Right atrium auricular region (tissue), 2 donors: ENCODE measurements at regions not wholly inside any gene's neighbourhood (a gene's known extent, or its start where the extent isn't known, plus 50 kb on each side); places are given as distances from the start of the nearest gene placed in this dataset.
A peak's percentile ranks its signal among the peaks of the same experiment; 100 is the strongest.

ENCODE experiments used
- DNase-seq: peaks from one replicate; pipeline ENCODE4 v3.0.0-alpha.2; 2019; ENCODE audit warnings: low spot score
- H3K27ac ChIP-seq, 2 donors: fragments of 200-600 bp; sonication (generic); 1 replicate in 1 of 2; 2 replicates in 1 of 2; pipeline ENCODE4 v1.5.1; 2016 to 2019
- H3K27me3 ChIP-seq, 2 donors: fragments of 200-600 bp; sonication (generic); one replicate each; pipeline versions ENCODE4 v1.5.1 to v1.6.0; 2017 to 2019
- H3K36me3 ChIP-seq: fragments of 200-600 bp; sonication (generic); one replicate; pipeline ENCODE4 v1.5.1; 2016
- H3K4me1 ChIP-seq, 2 donors: fragments of 200-600 bp; sonication (generic); one replicate each; pipeline versions ENCODE4 v1.5.1 to v1.6.0; 2017 to 2019
- H3K4me3 ChIP-seq, 2 donors: fragments of 200-600 bp; sonication (generic); 1 replicate in 1 of 2; 2 replicates in 1 of 2; pipeline ENCODE4 v1.5.1; 2017 to 2019; ENCODE audit warnings: mild to moderate bottlenecking in 1 of 2, moderate library complexity in 1 of 2
- H3K9me3 ChIP-seq, 2 donors: fragments of 200-600 bp; sonication (generic); one replicate each; pipeline ENCODE4 v1.5.1; 2019
- TF ChIP-seq, protein P1 (sequence below), 2 donors: fragments of 200-600 bp; sonication (generic); IDR thresholded peaks; one replicate each; pipeline ENCODE4 v1.5.1; 2019; ENCODE audit warnings: antibody characterized with exemption in 2 of 2

DNA sequence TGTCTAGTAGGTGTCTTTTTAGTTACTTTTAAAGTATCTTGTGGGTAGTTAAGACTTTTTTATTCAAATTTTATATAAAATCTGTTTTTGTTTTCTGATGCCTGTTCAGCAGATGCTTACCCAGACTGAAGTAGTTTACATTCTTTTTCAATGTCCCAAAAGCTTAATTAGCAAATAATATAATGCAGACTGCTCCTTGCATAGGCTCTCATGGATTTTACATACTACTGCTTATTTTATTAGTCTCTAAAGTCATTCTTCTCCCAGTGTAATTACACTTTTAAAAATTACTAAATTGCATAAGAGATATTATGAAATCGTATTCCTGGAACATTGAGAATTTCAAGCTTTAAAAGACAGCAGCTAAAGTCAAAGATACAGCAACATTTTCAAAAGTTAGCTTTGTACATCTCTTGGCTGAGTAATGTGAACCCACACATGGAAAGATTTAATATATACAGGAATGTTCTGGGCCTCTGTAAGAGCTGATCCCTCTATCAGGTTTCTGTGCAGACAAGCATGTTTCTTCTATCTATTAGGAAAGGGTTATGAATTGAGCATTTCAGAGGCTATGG lies 148.4 kb upstream of the SPRY1 start:
- no peak overlapping the region for H3K4me3 ChIP-seq
- TF ChIP-seq, protein P1, sequence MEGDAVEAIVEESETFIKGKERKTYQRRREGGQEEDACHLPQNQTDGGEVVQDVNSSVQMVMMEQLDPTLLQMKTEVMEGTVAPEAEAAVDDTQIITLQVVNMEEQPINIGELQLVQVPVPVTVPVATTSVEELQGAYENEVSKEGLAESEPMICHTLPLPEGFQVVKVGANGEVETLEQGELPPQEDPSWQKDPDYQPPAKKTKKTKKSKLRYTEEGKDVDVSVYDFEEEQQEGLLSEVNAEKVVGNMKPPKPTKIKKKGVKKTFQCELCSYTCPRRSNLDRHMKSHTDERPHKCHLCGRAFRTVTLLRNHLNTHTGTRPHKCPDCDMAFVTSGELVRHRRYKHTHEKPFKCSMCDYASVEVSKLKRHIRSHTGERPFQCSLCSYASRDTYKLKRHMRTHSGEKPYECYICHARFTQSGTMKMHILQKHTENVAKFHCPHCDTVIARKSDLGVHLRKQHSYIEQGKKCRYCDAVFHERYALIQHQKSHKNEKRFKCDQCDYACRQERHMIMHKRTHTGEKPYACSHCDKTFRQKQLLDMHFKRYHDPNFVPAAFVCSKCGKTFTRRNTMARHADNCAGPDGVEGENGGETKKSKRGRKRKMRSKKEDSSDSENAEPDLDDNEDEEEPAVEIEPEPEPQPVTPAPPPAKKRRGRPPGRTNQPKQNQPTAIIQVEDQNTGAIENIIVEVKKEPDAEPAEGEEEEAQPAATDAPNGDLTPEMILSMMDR (IDR thresholded peaks at IDR 0.05), result no peak
- no peak overlapping the region for H3K27ac ChIP-seq
- peaks cover 0 to 24% of the 10 kb centered on the region in 2 donors for H3K4me1 ChIP-seq
- no peak for DNase-seq
- no peaks in the 10 kb centered on the region for H3K9me3 ChIP-seq
- no peaks in the 10 kb centered on the region for H3K27me3 ChIP-seq
- H3K36me3 ChIP-seq, result no peaks in the 10 kb centered on the region

DNA sequence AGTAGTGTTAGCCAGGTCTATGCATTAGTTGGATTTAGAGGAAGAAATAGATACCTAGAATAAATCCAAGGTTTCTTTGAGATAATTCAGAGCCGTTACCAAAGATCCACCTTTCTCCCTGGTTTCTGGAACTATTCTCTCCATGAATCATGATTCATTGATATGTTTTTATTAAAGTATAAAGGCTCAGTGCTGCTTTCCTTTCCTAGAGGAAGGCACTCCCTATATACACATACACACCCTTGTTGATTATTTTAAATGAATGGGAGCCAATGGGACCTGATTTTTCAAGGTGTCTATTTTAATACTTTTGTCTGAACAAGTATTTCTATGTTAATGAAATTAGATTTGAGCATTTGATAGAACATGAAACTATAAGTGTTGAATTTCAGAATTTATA lies 146.8 kb upstream of the SPRY1 start:
- no peak for DNase-seq
- TF ChIP-seq, protein P1 (IDR thresholded peaks at IDR 0.05), result no peak
- Histone ChIP-seq H3K36me3 (no peaks in the 10 kb centered on the region), H3K4me3 (no peak overlapping the region), H3K4me1 (peaks cover 0 to 24% of the 10 kb centered on the region in 2 donors), H3K27ac (peak overlapping the region in 1 of 2 donors; percentile 32), H3K27me3 (no peaks in the 10 kb centered on the region), H3K9me3 (no peaks in the 10 kb centered on the region)

DNA sequence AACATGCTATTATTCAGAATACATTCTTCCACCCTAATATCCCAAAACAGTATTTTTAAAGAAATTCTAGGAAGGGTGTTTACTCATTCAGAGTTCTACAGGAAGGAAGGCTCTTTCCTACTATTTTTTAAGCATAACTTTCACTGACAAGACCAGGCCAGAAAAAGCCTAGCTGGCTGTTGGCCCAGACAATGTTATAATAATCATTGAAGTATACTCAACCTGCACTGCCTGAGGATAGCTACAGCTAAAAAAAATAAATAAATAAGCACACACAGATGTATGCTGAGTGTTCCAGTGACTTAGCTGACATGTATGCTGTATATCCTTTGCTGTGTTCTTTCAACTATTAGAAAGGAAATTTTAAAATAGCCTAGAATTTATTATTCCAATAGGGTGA lies 145.8 kb upstream of the SPRY1 start:
- Histone ChIP-seq H3K27ac (peak overlapping the region in 1 of 2 donors; percentile 55), H3K36me3 (no peaks in the 10 kb centered on the region), H3K27me3 (no peaks in the 10 kb centered on the region), H3K4me1 (peaks cover 0 to 18% of the 10 kb centered on the region in 2 donors), H3K4me3 (no peak overlapping the region), H3K9me3 (no peaks in the 10 kb centered on the region)
- TF ChIP-seq, protein P1 (IDR thresholded peaks at IDR 0.05), result no peak
- no peak for DNase-seq

DNA sequence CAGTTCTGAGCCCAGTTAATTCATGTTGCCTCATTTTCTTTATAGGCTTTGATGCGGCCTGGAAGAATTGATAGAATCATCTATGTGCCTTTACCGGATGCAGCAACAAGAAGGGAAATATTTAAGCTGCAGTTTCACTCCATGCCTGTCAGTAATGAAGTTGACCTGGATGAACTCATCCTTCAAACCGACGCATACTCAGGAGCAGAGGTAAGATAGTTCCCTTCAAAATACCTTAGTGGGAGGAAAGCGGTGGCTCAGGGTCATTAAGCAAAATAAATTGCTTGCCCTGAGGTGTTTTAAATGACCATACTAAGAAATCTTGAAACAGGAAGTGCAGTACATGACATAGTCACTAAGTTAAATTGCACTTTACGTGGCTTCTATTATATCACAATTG lies 140.6 kb upstream of the SPRY1 start:
- Histone ChIP-seq H3K27ac (no peak overlapping the region), H3K36me3 (no peaks in the 10 kb centered on the region), H3K9me3 (no peaks in the 10 kb centered on the region), H3K27me3 (no peaks in the 10 kb centered on the region), H3K4me3 (no peak overlapping the region), H3K4me1 (peaks cover 0 to 24% of the 10 kb centered on the region in 2 donors)
- DNase-seq, result no peak
- TF ChIP-seq, protein P1 (IDR thresholded peaks at IDR 0.05), result no peak

DNA sequence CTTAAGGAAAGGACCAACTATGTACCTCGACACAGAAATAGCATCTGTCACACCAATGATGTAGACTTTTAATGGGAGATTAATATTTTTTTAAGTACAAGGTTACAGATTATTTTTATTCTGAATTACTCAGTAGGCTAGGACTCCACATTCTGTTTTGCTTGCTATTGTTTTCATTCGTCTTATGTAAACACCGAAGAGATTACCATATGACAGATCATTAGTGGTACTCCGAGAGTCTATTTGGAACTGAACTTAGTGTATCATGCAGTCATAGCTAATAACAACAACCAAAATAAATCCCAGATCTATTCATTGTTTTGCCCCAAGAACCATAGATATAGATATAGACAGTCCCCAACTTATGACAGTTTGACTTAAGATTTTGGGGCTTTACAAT lies 139.7 kb upstream of the SPRY1 start:
- Histone ChIP-seq H3K9me3 (no peaks in the 10 kb centered on the region), H3K4me1 (peaks cover 0 to 24% of the 10 kb centered on the region in 2 donors), H3K4me3 (no peak overlapping the region), H3K27me3 (no peaks in the 10 kb centered on the region), H3K27ac (no peak overlapping the region), H3K36me3 (no peaks in the 10 kb centered on the region)
- no peak for DNase-seq
- TF ChIP-seq, protein P1 (IDR thresholded peaks at IDR 0.05), result no peak

DNA sequence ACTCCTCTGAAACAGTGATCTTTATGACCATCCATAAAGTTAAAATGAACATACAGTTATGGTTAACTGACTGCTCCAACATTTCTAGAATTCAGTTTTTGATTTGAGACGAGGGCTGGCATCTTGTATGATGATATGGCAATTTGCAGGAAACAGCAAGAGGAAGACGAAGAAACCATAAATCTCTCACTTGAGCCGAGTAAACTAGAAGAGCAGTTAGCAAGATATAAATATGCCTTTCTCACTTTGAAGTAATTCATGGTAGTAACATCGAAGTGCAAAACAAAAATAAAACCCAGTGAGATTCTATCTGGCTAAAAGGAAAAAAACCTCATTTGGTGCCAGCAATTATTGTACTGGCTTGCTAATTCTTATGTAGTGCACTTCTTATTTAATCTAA lies 139.0 kb upstream of the SPRY1 start:
- H3K9me3 ChIP-seq, result no peaks in the 10 kb centered on the region
- H3K4me3 ChIP-seq, result no peak overlapping the region
- H3K27me3 ChIP-seq, result no peaks in the 10 kb centered on the region
- H3K27ac ChIP-seq, result no peak overlapping the region
- H3K36me3 ChIP-seq, result no peaks in the 10 kb centered on the region
- TF ChIP-seq, protein P1 (IDR thresholded peaks at IDR 0.05), result no peak
- peaks cover 0 to 24% of the 10 kb centered on the region in 2 donors for H3K4me1 ChIP-seq
- no peak for DNase-seq
